CD14-positive monocyte (primary cell): ENCODE measurements at regions not wholly inside any gene's neighbourhood (a gene's known extent, or its start where the extent isn't known, plus 50 kb on each side); places are given as distances from the start of the nearest gene placed in this dataset.

Experiments used
- DNase-seq, 3 donors: peaks; one replicate each; pipeline ENCODE4 v3.0.0-alpha.2; 2011 to 2022
- H2AFZ ChIP-seq: 2 replicates; pipeline ENCODE4 v1.6.0; 2012; ENCODE audit warnings: mild to moderate bottlenecking, low read depth, low read length, inconsistent platforms; ENCODE audit not compliant: insufficient read depth, poor library complexity, severe bottlenecking
- H3K27ac ChIP-seq, 2 donors: 1 replicate in 1 of 2; 2 replicates in 1 of 2; pipeline ENCODE4 v1.5.1; 2012 to 2013; ENCODE audit warnings: low read length in 2 of 2, control low read depth in 1 of 2, inconsistent platforms in 1 of 2, low read depth in 1 of 2, mild to moderate bottlenecking in 1 of 2
- H3K27me3 ChIP-seq, 2 donors: one replicate each; pipeline versions ENCODE4 v1.6.0 to v1.6.1; 2011 to 2013; ENCODE audit warnings: low read length in 2 of 2; ENCODE audit not compliant: control insufficient read depth in 2 of 2, insufficient read depth in 2 of 2
- H3K36me3 ChIP-seq, 2 donors: replicated peaks in 1 of 2; 1 replicate in 1 of 2; 2 replicates in 1 of 2; pipeline versions ENCODE4 v1.5.1 to v1.6.1; 2012 to 2013; ENCODE audit warnings: low read length in 2 of 2, control low read depth in 1 of 2, inconsistent platforms in 1 of 2, mild to moderate bottlenecking in 1 of 2; ENCODE audit not compliant: insufficient read depth in 2 of 2, control insufficient read depth in 1 of 2
- H3K4me1 ChIP-seq, 2 donors: 1 replicate in 1 of 2; 2 replicates in 1 of 2; pipeline versions ENCODE4 v1.5.1 to v1.6.1; 2012 to 2013; ENCODE audit warnings: low read length in 2 of 2, control low read depth in 1 of 2, inconsistent platforms in 1 of 2, mild to moderate bottlenecking in 1 of 2, moderate library complexity in 1 of 2; ENCODE audit not compliant: insufficient read depth in 2 of 2, control insufficient read depth in 1 of 2
- H3K4me2 ChIP-seq: replicated peaks from 2 replicates; pipeline ENCODE3; 2012; ENCODE audit warnings: low read length, moderate library complexity, mild to moderate bottlenecking; ENCODE audit not compliant: poor library complexity, severe bottlenecking; ENCODE audit errors: extremely low read depth
- H3K4me3 ChIP-seq, 3 experiments: fragments of 200-600 bp in 1 of 3; sonication (generic) in 1 of 3; replicated peaks in 1 of 3; 1 replicate in 2 of 3; 2 replicates in 1 of 3; pipeline ENCODE4 v1.5.1; 2011 to 2013; ENCODE audit warnings: low read length in 3 of 3, mild to moderate bottlenecking in 3 of 3, control low read depth in 2 of 3, low read depth in 2 of 3, inconsistent platforms in 1 of 3, moderate library complexity in 1 of 3
- H3K79me2 ChIP-seq: 2 replicates; pipeline ENCODE4 v1.6.0; 2012; ENCODE audit warnings: mild to moderate bottlenecking, control low read depth, inconsistent platforms, low read length, moderate library complexity; ENCODE audit not compliant: insufficient read depth
- H3K9ac ChIP-seq: 2 replicates; pipeline ENCODE4 v1.6.0; 2017; ENCODE audit warnings: low read length, mild to moderate bottlenecking; ENCODE audit not compliant: insufficient read depth, poor library complexity, severe bottlenecking
- H3K9me3 ChIP-seq, 2 donors: replicated peaks in 1 of 2; 1 replicate in 1 of 2; 2 replicates in 1 of 2; pipeline versions ENCODE4 v1.5.1 to v1.6.1; 2012 to 2013; ENCODE audit warnings: low read length in 2 of 2, control low read depth in 1 of 2; ENCODE audit not compliant: control insufficient read depth in 1 of 2, insufficient read depth in 1 of 2
- H4K20me1 ChIP-seq: 2 replicates; pipeline ENCODE4 v1.6.0; 2012; ENCODE audit warnings: mild to moderate bottlenecking, low read length, control low read depth, moderate library complexity; ENCODE audit not compliant: insufficient read depth
- H3K27ac Mint-ChIP-seq, 7 donors: one replicate each; pipeline ENCODE4 v1.8.0; 2020; ENCODE audit warnings: mild to moderate bottlenecking in 7 of 7, mixed read lengths in 7 of 7, moderate library complexity in 6 of 7, inconsistent platforms in 2 of 7
- H3K27me3 Mint-ChIP-seq, 3 donors: one replicate each; pipeline ENCODE4 v1.8.0; 2021 to 2022; ENCODE audit warnings: low read depth in 3 of 3, mild to moderate bottlenecking in 3 of 3, mixed read lengths in 3 of 3, moderate library complexity in 3 of 3, inconsistent platforms in 1 of 3
- H3K36me3 Mint-ChIP-seq, 2 donors: one replicate each; pipeline ENCODE4 v1.8.0; 2020; ENCODE audit warnings: mixed read lengths in 2 of 2, inconsistent platforms in 1 of 2, mild to moderate bottlenecking in 1 of 2
- H3K4me1 Mint-ChIP-seq: one replicate; pipeline ENCODE4 v1.8.0; 2020; ENCODE audit warnings: mild to moderate bottlenecking, mixed read lengths
- H3K4me3 Mint-ChIP-seq, 2 donors: one replicate each; pipeline ENCODE4 v1.8.0; 2020; ENCODE audit warnings: mild to moderate bottlenecking in 2 of 2, mixed read lengths in 2 of 2, moderate library complexity in 1 of 2
- H3K9me3 Mint-ChIP-seq, 7 donors: one replicate each; pipeline ENCODE4 v1.8.0; 2020 to 2022; ENCODE audit warnings: mixed read lengths in 7 of 7, mild to moderate bottlenecking in 6 of 7, moderate library complexity in 6 of 7, inconsistent platforms in 2 of 7
- WGBS: methylation state at CpG from one replicate; pipeline ENCODE4 v1.1.5; 2013; ENCODE audit warnings: missing lambda C conversion rate; ENCODE audit not compliant: insufficient coverage; 5-methylcytosine and 5-hydroxymethylcytosine counted together
- intact Hi-C, 2 donors: fragments of 100-400 bp; cut with micrococcal nuclease; formaldehyde crosslinking; loops; one replicate each; pipeline versions ENCODE4 v1.15.0 to v1.15.1; 2023
- TF ChIP-seq, protein P1 (sequence below): fragments of 200-600 bp; IDR thresholded peaks from one replicate; pipeline ENCODE4 v1.8.0; 2022; ENCODE audit warnings: antibody characterized with exemption, mild to moderate bottlenecking

DNA sequence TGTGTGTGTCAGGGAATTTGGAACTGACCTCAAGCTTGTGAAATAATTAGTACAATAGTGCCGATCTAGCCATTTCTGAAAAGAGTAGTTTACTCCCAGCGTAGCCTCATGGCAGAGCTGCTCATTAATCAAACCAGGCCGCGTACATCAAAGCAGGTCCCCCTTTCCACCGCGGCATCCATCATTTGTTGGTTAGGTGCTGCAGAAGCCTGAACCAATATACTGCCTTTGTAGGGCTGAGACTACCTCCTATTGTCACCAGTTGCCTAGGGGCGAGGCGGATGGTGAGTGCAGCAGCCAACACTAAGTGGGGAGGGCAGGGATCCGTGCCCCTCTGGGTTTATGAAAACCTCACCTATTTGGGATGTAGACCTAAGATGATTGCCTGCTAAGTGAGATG, 264.1 kb downstream of the TMEM114 start:
- TF ChIP-seq, protein P1, sequence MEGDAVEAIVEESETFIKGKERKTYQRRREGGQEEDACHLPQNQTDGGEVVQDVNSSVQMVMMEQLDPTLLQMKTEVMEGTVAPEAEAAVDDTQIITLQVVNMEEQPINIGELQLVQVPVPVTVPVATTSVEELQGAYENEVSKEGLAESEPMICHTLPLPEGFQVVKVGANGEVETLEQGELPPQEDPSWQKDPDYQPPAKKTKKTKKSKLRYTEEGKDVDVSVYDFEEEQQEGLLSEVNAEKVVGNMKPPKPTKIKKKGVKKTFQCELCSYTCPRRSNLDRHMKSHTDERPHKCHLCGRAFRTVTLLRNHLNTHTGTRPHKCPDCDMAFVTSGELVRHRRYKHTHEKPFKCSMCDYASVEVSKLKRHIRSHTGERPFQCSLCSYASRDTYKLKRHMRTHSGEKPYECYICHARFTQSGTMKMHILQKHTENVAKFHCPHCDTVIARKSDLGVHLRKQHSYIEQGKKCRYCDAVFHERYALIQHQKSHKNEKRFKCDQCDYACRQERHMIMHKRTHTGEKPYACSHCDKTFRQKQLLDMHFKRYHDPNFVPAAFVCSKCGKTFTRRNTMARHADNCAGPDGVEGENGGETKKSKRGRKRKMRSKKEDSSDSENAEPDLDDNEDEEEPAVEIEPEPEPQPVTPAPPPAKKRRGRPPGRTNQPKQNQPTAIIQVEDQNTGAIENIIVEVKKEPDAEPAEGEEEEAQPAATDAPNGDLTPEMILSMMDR, result no peak
- no peak for DNase-seq
- Mint-ChIP-seq H3K9me3 (peaks cover 0 to 12% (median 6%) of the 10 kb centered on the region in 7 donors), H3K27ac (no peak overlapping the region), H3K36me3 (no peaks in the 10 kb centered on the region), H3K4me1 (no peaks in the 10 kb centered on the region), H3K27me3 (peaks cover 0 to 2% (median 0%) of the 10 kb centered on the region in 3 donors), H3K4me3 (no peak overlapping the region)
- Histone ChIP-seq H3K27ac (no peak overlapping the region), H3K79me2 (no peaks in the 10 kb centered on the region), H3K4me3 (no peak overlapping the region), H3K9ac (no peak overlapping the region), H3K4me2 (no peak overlapping the region), H3K36me3 (no peaks in the 10 kb centered on the region), H3K4me1 (no peaks in the 10 kb centered on the region), H3K27me3 (no peaks in the 10 kb centered on the region), H4K20me1 (no peaks in the 10 kb centered on the region), H3K9me3 (peaks cover 4 to 9% of the 10 kb centered on the region in 2 donors), H2AFZ (no peak overlapping the region)
- intact Hi-C loops, result no loop called here
- 88% methylated on average over 6 of the region's 9 CpGs for WGBS

- intact Hi-C loops, result no loop called here
- Mint-ChIP-seq H3K4me3 (no peak overlapping the region), H3K36me3 (no peaks in the 10 kb centered on the region), H3K27me3 (peaks cover 0 to 2% (median 0%) of the 10 kb centered on the region in 3 donors), H3K9me3 (peaks cover 0 to 12% (median 10%) of the 10 kb centered on the region in 7 donors), H3K27ac (no peak overlapping the region), H3K4me1 (no peaks in the 10 kb centered on the region)
- WGBS, result no CpG with 5 or more reads among the region's 2 CpGs
- no peaks in the 10 kb centered on the region for H3K79me2 ChIP-seq
- DNase-seq, result no peak
- H3K27me3 ChIP-seq, result no peaks in the 10 kb centered on the region
- H4K20me1 ChIP-seq, result no peaks in the 10 kb centered on the region
- H3K4me1 ChIP-seq, result no peaks in the 10 kb centered on the region
- H3K4me3 ChIP-seq, result no peak overlapping the region
- H3K36me3 ChIP-seq, result no peaks in the 10 kb centered on the region
- H3K4me2 ChIP-seq, result no peak overlapping the region
- no peak overlapping the region for H3K27ac ChIP-seq
- no peak overlapping the region for H3K9ac ChIP-seq
- peaks cover 4 to 9% of the 10 kb centered on the region in 2 donors for H3K9me3 ChIP-seq
- no peak overlapping the region for H2AFZ ChIP-seq
- TF ChIP-seq, protein P1, result no peak
These were observed 267.2 kb downstream of the TMEM114 start for GRCh38 chr16:8323153-8323552.
